ENCODE measurements at regions not wholly inside any gene's neighbourhood (a gene's known extent, or its start where the extent isn't known, plus 50 kb on each side); places are given as distances from the start of the nearest gene placed in this dataset.

GRCh38 chr7:25558605-25559004 is 330.3 kb upstream of the NPVF start (continued):
- TF ChIP-seq KDM1A (IDR thresholded peaks at IDR 0.05; ENCODE audit: low read depth) = no peak

- Histone ChIP-seq H3K27ac (no peak overlapping the region), H3K4me2 (no peak overlapping the region), H3K9me3 (peaks cover 10% of the 10 kb centered on the region; the same call in 2 of the 3 replicates), H3K4me3 (no peak overlapping the region), H3K4me1 (no peaks in the 10 kb centered on the region)
- ChIA-PET POLR2A (no interaction called here), CTCF (interaction anchor here (2.1 to 8.9 kb wide), 4 partner anchors 9 to 301 kb away, joined by 4 to 114 read pairs (median 32); no protein-coding TSS in a partner anchor)
- FAIRE-seq = no peak
- no peak for DNase-seq (ENCODE audit: low read depth in 1 of 2, low spot score in 1 of 2)
- no peak for ATAC-seq
- TF ChIP-seq FOXS1 (CRISPR knock-in tag; IDR thresholded peaks at IDR 0.05) (no peak), RCOR1 (IDR thresholded peaks at IDR 0.05; ENCODE audit: low read depth, low read length) (no peak), SREBF2 (IDR thresholded peaks at IDR 0.05) (no peak), ATOH8 (CRISPR knock-in tag; IDR thresholded peaks at IDR 0.05; ENCODE audit: low read depth) (no peak), EHMT2 (IDR thresholded peaks at IDR 0.05; ENCODE audit: low read depth) (no peak), NPAS2 (CRISPR knock-in tag; IDR thresholded peaks at IDR 0.05; ENCODE audit: borderline replicate concordance) (no peak), CEBPB (IDR thresholded peaks at IDR 0.05) (no peak), PBX3 (IDR thresholded peaks at IDR 0.05) (no peak), TP53 (CRISPR knock-in tag; IDR thresholded peaks at IDR 0.05) (no peak), HOXA7 (CRISPR knock-in tag; IDR thresholded peaks at IDR 0.05) (no peak), MAFK (IDR thresholded peaks at IDR 0.05; ENCODE audit: partially characterized antibody) (no peak), MAX (IDR thresholded peaks at IDR 0.05) (no peak), POLR2AphosphoS2 (conservative IDR thresholded peaks at IDR 0.05; ENCODE audit: low read length) (no peak), RAD21 (conservative IDR thresholded peaks at IDR 0.05 in 1 of 2, IDR thresholded peaks at IDR 0.05 in 1 of 2) (no peak)
- 43% methylated on average over 16 of the region's 16 CpGs for WGBS (ENCODE audit: missing lambda C conversion rate)
Measured at GRCh38 chr7:25559581-25560367, 331.5 kb upstream of the NPVF start.

- no peak overlapping the region for H3K4me3 ChIP-seq
- FAIRE-seq (no peak), ATAC-seq (no peak), DNase-seq (ENCODE audit: low read depth in 1 of 2, low spot score in 1 of 2) (no peak)
- CTCF ChIA-PET = interaction anchor here (1.2 to 8.9 kb wide), 4 partner anchors 170 to 304 kb away, joined by 3 to 114 read pairs (median 30); no protein-coding TSS in a partner anchor
- no peak overlapping the region for H3K4me2 ChIP-seq
- POLR2A ChIA-PET = interaction anchor here (0.6 kb wide), 2 partner anchors 9 to 80 kb away, joined by 3 to 4 read pairs; no protein-coding TSS in a partner anchor
- H3K9me3 ChIP-seq = peaks cover 10% of the 10 kb centered on the region; the same call in 1 of the 3 replicates
- 11% methylated on average over 6 of the region's 6 CpGs for WGBS (ENCODE audit: missing lambda C conversion rate)
- TF ChIP-seq HMGXB4 (CRISPR knock-in tag; IDR thresholded peaks at IDR 0.05; ENCODE audit: borderline replicate concordance) = no peak
- no peak for TF ChIP-seq FOSB (CRISPR knock-in tag; IDR thresholded peaks at IDR 0.05)
- no peak for TF ChIP-seq HEYL (CRISPR knock-in tag; IDR thresholded peaks at IDR 0.05)
- TF ChIP-seq CHD2 (IDR thresholded peaks at IDR 0.05; ENCODE audit: low read length, partially characterized antibody) = no peak
- TF ChIP-seq ATOH8 (CRISPR knock-in tag; IDR thresholded peaks at IDR 0.05; ENCODE audit: low read depth) = no peak
- no peak for TF ChIP-seq ZFP36 (IDR thresholded peaks at IDR 0.05; ENCODE audit: borderline replicate concordance, partially characterized antibody)
- TF ChIP-seq GATA3 (IDR thresholded peaks at IDR 0.05; ENCODE audit: borderline replicate concordance) = no peak
- TF ChIP-seq RARB (CRISPR knock-in tag; IDR thresholded peaks at IDR 0.05) = no peak
- TF ChIP-seq NPAS2 (CRISPR knock-in tag; IDR thresholded peaks at IDR 0.05; ENCODE audit: borderline replicate concordance) = no peak
- TF ChIP-seq FOXS1 (CRISPR knock-in tag; IDR thresholded peaks at IDR 0.05) = no peak
- TF ChIP-seq ZNF302 (CRISPR knock-in tag; IDR thresholded peaks at IDR 0.05) = no peak
- TF ChIP-seq HOXB13 (CRISPR knock-in tag; IDR thresholded peaks at IDR 0.05; ENCODE audit: low read depth) = no peak
- no peak overlapping the region for H3K27ac ChIP-seq
- no peaks in the 10 kb centered on the region for H3K4me1 ChIP-seq
Measured at GRCh38 chr7:25562673-25563182, 334.4 kb upstream of the NPVF start.

All from A549 (cell line).